HCEC 1CT (cell line): ENCODE measurements at regions not wholly inside any gene's neighbourhood (a gene's known extent, or its start where the extent isn't known, plus 50 kb on each side); places are given as distances from the start of the nearest gene placed in this dataset.

Source experiments
- DNase-seq: peaks from one replicate; pipeline ENCODE4 v3.0.0-alpha.2; 2017

DNA sequence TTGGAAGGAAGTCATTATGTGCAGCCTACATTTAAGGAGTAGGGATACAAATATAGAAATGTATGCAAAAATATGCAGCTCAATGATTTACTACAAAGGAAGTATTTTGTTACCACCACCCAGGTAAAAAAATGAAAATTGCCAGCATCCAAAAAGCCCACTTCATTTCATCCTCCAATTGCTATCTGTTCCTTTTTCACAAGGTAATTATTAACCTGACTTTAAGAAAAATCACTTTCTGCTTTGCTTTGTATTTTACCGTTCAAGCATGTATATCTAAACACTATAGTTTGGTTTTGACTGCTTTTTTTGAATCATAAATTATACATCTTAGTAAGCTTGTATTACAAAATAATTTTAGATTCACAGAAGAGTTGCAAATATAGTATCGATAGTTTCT lies 768.5 kb upstream of the GJE1 start:
- no peak for DNase-seq

DNA sequence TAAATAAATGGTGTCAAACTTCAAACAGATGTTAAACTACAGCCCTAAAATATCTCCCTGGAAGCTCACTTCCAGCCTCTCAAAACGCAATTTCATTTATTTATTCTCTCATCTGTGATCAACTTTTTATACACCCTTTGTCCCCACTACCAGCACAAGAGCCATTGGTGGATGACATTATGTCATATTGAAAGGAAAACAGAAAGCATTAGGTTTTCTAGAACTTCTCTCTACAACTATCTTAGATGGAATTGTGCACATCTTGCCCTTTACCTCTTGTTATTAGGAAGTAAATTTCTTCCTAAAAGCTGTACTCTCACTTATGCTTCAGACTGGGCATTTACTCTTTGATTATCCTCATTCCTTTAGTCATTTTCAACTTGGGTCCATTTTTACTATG lies 771.2 kb upstream of the GJE1 start:
- DNase-seq = no peak

DNA sequence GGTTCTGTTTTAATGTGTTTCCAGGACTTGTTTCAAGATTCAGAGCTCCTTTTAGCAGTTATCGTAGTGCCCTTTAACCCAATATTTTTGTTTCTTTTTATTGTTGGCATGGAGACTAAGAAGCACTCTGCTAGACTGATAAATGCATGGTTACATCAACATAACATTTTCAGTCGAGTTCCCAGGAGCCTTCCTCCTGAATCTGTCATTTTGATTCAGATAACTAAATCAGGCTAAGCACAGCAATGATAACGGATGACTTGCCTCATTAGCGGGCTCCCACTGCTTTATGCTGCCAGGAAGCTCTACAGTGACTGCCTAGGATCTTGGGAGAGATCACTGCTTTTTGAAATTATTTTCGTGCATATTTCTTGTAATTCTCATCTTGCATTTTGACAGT lies 772.8 kb upstream of the GJE1 start:
- no peak for DNase-seq

DNA sequence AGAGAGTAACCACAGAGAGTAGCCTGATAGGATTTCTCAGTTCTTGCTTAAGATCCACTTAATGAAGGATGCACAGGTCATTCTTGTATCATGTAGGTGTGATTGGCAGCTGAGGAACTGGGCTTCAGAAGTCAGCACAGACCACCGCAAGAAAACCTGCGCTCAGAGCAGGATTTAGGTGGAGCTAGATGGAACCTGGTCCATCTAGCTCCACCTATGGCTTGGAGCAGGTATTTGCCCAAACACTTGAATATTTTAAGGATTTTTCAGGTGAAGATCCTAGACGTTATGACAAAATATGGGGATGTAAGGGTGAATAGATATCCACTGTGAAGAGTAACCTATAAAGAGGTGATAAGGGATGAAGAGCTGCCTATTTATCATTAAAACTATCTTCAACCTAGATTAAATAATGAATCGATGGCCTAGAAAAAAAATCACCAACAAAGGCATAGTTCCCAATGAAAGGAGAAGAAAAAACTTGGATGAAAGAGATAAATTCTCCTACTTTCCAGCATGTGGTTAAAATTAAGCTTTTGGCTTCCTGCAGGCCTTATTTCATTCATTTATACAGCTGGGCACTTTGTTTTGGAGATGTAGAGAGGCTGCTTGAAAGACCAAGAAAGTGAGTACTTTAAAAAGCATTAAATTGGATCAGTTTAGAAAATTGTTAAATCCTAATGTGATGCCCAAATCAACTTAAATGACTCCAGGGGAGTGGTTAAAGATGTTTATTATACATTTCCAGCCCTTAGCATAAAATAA lies 778.4 kb upstream of the GJE1 start:
- DNase-seq = no peak

DNA sequence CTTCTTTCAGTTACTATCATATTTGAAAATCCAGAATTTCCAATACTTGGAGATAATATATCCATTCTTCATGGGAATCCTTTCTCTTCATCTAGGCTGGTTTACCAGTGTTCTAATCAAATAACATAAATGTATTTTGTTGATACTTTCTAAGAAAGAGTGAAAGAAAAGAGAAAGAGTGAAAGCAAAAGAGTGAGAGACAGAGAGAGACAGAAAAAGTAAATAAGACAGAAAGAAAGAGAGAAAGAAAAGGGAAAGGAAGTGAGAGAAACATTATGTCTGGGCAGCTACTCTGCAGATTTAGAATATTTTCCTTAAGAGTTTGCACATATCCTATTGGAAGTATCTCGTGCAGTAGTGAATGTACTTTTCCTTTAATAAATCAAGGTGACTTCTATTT lies 781.0 kb upstream of the GJE1 start:
- no peak for DNase-seq

DNA sequence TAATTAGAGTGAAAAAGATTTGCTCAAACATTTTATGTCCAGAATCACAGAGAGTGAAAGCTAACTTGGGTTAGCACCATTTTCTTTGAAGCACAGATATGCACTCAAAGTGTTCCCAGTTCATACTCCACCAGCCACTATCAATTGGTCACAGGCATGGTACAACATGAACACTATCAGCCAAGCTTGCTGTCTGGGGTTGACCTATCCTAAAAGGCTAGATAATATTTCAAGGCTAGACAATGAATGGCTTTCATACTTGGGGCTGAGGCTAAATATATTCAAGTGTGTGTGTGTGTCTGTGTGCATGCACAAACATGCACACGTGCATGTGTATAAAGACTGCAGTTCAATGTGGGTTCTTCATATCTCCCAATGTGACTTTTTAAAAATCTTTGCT lies 783.0 kb upstream of the GJE1 start:
- DNase-seq = no peak

DNA sequence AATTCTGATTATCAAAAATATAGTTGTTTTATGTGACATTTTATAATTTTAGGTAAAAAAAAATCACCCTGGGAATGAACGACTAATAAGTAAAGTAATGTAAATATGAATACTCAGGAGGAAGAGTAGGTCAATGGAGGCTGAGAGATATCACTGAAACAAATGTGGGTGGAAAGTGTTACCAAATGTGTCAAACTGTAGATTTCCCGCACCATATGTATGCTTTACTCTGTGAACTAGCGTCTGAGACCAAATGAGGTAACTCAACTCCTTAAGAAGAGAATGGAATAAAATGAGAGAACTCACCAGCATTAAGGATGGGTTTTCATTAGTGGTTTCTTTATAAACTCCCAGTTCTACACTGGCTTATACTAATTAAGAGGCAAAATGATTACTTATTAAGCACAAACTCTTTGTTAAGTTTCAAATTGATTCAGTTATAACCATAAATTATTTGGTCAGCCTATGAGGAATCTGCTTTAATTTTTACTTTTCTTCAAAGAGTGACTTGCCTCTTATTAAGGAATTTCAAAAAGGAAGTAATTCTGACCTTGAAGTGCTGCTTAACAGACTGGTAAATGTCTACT lies 784.7 kb upstream of the GJE1 start:
- DNase-seq = no peak

DNA sequence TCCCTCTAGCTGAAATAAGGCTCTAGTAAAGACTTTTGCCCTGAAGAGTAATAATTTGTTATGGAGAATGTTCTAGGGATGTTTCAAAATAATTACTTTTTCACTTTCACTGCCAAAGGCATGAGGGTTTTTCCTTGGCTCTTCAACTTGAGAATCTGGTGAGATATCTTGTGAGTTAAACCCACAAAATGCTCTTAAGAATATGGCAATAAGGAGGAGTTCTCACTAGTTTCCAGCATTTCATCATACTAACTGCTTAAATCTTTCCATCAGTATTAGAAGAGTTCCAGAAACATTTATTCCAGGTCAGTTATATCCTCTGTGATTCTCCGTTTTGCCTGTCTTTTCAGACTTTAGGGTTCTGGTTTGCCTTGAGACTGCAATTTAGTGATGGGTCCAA lies 785.6 kb upstream of the GJE1 start:
- no peak for DNase-seq

DNA sequence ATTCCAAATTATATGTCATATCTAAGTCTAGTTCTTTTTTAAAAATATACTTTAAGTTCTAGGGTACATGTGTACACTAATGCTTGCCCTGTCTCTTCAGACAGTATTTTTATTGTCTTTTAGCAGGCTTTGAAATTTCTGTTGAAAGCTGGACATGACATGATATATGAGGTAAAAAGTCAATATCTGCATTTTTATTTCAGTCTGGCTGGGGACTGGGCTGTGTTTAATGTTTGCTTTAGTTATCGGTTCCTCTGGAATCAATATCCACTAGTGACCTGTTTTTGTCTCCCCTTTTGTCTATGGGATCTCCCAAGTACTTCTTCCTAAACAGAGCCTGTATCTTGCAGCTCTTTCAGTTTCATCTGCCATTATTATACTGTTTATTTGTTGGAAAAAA lies 786.2 kb upstream of the GJE1 start:
- no peak for DNase-seq

DNA sequence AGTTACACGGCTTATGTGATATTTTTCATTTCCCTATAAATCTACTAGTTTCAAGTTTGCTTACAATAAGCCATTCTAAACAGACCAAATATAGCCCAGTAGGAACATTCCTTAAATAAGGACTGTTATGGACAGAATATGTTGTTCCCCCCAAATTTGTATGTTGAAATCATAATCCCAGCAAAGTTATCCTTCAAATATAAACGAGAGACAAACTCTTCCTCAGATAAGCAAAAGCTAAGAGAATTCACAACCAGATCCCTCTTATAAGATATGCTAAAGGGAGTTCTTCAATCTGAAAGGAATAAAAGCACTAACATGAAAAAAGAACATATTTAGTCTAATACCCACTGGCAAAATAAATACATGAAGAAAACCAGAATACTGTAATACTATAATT lies 795.5 kb upstream of the GJE1 start:
- no peak for DNase-seq

DNA sequence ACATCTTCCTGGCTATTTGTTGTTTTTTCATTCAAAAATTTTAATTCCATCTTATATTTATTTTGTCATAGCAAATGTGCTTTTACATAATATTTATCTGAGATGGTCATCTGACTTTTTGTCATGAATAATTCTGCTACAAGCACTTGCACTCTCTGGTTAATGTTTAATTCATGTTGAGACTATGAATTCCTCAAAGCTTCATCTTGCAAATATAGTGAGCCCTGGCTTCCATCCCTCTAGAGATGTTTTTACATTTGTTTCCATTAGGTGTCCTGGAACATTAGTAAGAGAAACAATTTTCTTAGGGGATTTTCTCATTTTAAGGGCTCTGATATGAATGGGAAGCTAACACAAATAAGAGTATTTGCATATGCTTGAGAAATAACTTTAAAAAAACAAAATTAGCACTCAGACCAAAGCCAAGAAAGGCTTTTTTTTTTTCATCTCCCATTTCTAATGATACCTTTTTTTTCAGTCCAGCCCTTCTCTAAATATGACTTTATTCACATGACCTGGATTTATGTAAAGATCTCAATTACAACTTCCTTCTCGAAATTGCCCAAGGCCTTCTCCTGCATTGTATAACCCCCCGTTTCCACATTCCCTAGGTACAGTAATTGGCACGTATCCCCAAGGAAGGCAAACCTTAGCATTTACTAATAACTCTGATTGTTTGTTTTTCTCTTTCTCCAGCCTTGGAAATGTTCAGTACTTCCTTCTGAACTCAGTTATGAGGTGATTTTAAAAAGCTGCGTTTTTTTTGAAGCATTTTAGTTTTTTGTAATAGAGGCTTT lies 797.0 kb upstream of the GJE1 start:
- DNase-seq = no peak

DNA sequence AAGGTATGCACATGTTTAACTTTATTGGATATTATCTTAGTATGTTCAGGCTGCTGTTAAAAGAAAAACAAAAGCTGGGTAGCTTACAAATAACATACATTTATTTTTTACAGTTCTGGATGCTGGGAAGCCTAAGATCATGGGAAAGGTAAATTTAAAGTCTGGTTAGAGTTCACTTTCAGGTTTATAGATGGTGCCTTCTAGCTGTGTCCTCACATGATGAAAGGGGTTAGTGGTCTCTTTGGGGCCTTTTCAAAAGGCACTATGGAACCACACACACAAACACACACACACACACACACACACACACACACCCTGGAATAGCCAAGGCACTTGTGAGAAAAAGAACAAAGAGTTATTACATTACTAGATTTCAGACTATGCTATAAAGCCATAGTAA lies 805.8 kb upstream of the GJE1 start:
- DNase-seq = no peak

DNA sequence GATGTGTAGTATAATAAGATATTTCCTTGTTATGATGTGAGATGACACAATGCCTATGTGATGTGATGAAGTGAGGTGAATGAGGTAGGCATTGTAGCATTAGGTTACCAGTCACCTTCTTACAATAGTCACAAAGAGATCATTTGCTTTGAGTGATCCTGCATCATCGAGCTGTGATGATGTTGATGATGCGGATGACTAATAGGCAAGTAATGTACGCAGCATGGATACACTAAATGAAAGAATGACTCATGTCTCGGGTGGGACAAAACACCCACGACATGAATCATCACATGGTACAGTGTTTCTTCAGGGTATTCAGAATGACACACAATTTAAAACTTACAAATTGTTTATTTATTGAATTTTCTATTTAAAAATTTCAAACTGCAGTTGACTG lies 806.3 kb upstream of the GJE1 start:
- DNase-seq = peak; percentile 98

DNA sequence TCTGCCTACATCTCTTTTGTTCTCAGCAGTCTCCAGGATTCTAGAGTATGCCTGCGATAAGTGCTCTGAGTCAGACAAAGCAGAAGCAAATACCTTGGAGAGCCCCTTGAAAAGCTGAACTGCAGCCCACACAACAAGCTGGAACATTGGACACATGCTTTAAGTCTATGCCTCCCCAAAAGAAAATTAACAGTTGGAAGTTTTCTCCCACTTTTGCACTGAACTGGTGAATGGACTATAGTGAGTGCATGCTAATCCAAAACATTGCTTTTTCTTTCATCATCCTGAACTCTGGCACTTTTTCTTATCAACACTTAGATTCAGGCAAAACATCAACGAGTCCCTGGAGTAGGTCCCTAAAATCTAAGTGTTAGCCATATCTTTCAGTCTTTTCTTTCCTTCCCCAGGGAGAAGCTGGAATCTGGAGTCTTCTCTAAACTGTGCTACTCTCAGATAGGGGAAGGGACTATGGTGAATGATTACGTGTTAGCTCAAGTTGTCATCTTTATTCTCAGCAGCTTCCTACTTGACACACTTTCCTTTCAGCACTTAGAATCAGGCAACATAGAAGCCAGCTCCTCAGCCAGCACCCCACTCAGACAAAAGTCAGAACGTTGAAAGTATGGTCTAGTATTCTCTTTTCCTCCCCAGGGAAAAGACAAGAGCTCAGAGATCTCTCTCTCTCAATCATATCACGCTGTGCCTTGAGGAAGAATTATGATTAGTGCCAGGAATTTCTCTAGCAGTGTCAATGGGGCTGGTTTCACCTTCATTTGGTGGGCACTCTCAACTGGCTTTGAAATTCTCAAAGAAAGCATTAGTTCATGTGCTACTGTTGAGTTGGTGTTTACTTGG lies 811.0 kb upstream of the GJE1 start:
- peak; percentile 5 for DNase-seq

DNA sequence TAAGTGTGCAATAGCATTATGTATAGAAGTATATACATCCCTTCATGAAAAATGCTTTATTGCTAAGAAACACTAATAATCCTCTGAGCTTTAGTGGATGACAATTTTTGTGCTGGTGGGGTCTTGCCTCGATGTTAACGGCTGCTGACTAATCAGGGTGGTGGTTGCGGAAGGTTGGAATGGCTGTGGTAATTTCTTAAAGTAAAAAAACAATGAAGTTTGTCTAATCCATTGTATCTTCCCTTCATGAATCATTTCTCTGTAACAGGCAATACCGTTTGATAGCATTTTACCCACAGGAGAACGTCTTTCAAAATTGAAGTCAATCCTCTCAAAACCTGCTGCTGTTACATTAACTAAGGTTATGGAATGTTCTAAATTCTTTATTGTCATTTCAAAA lies 816.5 kb upstream of the GJE1 start:
- DNase-seq = no peak

DNA sequence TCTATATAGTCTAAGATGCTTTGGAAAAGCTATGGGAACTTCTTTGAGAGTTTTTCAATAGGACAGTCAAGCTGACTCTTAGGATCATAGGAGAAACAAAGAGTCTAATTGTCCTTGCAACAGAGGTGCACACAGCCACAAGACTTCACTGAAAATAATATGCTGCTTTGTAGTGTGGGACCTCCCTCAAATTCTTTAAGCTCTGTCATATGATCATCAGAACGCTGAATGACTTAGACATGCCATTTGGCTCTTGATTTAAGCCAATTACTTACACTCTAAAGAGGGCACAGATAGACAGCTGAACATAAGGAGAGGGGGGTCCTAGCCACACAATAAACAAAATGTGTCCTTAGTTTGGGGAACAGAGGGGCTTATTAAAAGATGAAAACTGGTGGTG lies 818.7 kb upstream of the GJE1 start:
- no peak for DNase-seq

DNA sequence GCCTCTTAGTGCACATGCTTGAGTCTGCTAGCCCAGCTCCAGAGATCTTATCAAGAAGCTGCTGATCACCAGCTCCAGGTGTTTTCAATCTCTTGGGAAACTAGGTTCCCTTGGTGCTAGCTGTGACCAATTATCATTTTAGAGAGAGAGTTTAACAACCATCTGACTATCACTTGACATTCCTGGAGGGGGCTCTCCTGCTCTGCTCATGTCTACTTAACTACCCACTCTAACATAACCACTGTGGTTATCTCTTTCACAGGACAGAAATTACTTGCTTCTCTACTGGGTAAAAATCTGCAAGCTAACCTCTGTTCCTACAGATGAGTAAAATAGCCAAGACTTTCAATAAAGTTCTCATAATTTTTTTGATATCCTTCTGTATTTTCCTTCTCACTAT lies 823.4 kb upstream of the GJE1 start:
- DNase-seq = peak; percentile 2

DNA sequence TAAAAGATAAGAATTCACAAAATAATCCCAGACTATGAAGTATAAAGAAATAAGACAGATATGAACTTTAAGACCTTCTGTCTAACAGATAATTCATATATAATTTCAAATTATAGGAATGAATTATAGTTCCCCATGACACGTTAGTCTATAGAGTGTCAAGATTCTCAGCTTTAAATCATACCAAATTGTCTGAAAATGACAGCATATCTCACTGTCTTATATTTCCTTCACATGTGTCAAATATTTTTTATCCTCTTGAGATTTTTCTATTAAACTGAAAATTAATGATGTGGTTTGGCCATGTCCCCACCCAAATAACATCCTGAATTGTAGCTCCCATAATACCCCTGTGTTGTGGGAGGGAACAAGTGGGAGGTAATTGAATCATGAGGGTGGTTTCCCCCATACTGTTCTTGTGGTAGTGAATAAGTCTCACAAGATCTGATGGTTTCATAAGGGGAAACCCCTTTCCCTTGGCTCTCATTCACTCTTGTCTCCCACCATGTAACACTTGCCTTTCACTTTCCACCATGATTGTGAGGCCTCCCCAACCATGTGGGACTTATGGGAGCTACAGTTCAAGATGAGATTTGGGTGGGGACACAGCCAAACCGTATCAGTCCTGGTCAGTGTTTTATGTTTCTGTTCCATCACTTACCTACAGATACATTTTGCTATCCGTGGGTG lies 825.3 kb upstream of the GJE1 start:
- no peak for DNase-seq

DNA sequence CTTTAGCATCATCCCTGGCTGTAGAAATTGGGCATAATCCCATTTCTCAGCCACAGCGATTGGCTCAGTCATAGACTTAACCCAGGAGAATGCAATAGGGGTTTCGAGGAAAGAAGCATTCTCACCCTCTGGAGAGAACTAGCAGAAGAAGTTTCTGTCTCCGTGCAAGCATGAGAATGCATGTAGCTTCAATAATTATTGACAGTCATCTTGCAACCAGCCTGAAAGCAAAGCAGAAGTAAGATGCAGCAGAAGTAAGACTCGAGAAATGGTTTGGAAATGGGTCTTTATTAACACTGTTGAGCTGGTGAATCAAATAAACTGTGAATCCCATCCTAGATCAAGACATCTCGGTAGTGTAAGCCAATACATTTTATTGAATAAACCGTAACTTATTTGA lies 828.8 kb upstream of the GJE1 start:
- DNase-seq = no peak

DNA sequence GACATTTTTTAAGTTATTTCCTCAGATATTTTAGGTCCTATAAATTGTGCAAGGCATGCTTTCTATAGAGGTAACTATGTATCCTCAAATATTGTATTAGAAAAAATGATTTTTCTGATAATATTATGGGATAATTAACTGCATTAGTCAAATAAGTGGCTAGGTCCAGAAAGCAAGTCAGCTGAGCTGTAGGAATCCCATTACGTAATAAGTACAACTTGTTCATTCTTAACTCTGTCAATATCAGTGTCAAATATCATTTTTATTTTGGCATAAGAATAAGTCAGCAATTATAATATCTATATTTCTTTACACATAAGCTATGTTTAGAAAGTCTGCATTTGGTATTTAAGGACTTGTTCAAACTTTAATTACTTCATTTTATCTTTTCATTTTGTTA lies 830.9 kb upstream of the GJE1 start:
- DNase-seq = no peak

DNA sequence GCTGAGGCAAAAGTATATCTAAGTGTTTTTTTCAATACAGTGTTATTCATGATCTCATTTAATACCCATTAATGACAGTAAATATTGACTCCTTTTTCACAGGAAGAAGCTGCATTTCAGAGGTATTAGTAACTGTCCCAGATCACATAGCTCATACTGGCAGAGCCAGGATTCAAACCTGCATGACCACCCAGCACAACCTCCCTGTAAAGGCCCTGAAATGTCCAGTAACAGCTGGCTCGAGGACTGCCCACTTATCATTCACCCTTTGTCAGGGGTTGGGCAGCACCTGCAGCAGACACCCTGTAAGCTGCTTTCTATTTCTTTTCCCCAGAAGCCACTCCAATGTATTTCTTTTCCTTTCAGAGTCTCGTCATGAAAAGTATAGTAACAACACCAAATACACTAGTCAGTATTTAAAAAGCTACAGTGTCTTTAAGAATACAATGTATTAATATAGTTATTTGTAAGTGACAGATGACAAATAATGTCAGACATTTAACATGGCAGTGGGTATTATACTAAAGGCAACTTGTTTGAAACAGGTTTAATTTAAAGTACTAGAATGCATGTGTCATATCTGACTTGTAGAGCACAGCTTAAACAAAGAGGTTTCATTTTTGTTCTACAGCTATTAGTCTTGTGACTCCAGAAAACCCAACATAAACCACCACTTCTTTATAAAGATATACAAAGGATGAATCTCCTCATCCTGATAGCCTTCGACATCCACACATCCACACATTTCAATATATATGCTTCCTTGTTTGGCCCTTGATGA lies 841.6 kb upstream of the GJE1 start:
- peak; percentile 2 for DNase-seq

DNA sequence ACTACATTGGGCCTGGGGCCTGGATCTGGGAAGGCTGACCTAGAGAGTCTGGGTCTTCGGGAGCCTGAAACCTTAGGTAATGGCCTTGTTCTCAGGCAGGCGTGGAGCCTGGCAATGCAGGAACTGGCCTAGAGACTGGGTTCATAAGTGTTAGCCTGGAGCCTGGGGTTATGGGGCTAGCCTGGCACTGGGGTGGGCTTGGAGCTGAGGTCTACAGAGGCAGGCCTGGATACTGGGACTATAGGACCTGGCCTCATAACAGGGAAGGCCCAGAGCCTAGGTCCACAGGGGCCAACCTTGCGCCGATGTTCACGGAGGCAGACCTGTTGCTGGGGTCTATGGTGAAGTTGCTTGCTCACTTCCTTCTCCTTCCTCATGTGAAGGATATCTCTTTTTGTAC lies 843.8 kb upstream of the GJE1 start:
- DNase-seq = no peak
